ENCODE measurements at regions not wholly inside any gene's neighbourhood (a gene's known extent, or its start where the extent isn't known, plus 50 kb on each side); places are given as distances from the start of the nearest gene placed in this dataset.

DNA sequence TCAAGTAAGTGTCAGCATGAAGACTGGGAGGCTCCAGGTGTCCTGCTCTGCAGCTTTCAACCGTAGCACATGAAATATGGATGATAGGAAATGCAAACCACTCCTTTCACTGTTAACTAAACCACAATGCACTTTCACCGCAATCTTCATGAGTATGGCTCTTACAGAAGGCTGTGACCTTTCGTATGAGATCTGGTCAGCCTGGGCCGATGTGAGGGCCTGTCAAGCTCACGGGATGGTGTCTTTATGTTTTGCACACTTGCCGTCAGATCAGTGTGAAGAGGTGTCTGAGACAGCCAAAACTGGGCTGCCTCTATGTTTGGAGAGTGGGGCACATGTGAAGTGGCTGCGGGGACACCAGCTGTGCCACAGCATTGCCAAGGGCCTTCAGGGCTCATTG is 62.8 kb upstream of the AFF3 start:
- H3K4me3 ChIP-seq (ENCODE audit: control insufficient read depth, low read depth, low read length): no peak overlapping the region
- TF ChIP-seq, protein P1, sequence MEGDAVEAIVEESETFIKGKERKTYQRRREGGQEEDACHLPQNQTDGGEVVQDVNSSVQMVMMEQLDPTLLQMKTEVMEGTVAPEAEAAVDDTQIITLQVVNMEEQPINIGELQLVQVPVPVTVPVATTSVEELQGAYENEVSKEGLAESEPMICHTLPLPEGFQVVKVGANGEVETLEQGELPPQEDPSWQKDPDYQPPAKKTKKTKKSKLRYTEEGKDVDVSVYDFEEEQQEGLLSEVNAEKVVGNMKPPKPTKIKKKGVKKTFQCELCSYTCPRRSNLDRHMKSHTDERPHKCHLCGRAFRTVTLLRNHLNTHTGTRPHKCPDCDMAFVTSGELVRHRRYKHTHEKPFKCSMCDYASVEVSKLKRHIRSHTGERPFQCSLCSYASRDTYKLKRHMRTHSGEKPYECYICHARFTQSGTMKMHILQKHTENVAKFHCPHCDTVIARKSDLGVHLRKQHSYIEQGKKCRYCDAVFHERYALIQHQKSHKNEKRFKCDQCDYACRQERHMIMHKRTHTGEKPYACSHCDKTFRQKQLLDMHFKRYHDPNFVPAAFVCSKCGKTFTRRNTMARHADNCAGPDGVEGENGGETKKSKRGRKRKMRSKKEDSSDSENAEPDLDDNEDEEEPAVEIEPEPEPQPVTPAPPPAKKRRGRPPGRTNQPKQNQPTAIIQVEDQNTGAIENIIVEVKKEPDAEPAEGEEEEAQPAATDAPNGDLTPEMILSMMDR (conservative IDR thresholded peaks at IDR 0.05; ENCODE audit: control insufficient read depth, insufficient read depth, low read depth, low read length): no peak
- DNase-seq (ENCODE audit: low read depth): no peak

DNA sequence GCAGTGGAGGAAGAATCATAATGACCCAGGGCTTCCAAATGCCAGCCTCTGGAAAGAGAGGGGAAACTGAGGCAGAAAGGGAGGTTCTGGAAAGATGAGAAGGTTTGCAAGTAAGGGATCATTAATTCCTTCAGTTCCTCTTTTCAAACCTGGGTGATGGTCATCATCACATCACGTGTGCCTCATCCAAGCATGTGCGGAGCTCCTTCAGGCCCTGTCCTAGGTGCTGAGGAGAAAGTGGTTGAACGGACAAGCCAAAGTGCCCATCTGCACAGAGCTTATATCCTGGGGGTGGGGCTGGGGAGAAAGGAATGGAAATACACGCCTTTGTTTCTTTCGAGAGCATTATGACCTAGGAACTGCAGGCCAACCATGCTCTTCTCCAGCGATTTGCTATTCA is 60.2 kb upstream of the AFF3 start:
- TF ChIP-seq, protein P1 (conservative IDR thresholded peaks at IDR 0.05; ENCODE audit: control insufficient read depth, insufficient read depth, low read depth, low read length): no peak
- no peak for DNase-seq (ENCODE audit: low read depth)
- no peak overlapping the region for H3K4me3 ChIP-seq (ENCODE audit: control insufficient read depth, low read depth, low read length)

DNA sequence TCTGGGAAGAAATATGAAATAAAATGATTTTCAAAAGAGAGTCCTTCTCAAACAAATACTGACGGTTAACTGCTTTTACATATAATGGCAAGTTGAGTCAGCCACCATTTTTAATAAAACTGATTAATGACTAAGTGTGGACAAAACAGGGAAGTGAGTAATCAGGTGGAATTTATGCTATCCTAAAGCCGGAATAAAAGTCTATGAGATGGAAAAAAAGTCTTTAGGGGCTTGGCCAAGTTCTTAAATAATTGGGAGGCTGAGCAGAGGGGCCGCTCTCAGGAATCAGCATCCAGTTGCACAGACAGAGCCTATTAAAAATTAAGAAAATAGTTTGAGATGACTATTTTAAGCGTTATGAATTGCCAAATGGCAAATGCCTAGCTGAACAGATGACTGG is 58.6 kb upstream of the AFF3 start:
- no peak overlapping the region for H3K4me3 ChIP-seq (ENCODE audit: control insufficient read depth, low read depth, low read length)
- TF ChIP-seq, protein P1 (conservative IDR thresholded peaks at IDR 0.05; ENCODE audit: control insufficient read depth, insufficient read depth, low read depth, low read length): no peak
- no peak for DNase-seq (ENCODE audit: low read depth)

DNA sequence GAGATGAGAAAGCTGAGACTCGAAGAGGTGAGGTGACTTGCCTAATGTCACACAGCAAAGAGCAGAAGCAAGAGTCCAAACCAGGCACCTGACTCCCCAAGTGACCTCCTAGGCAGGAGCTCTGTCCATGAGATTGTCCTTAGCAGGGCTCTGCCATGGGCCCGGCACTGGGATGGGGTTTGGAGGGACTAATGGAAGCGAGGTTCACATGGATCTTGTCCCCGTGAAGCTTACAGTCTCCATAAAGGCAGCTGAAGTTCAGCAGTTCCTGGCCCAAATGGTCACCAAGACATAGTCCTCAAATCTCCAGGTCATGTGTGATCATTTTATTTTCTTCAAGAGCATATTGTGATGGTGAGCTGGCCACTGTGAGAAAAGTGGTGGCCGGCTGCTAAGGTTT is 57.0 kb upstream of the AFF3 start:
- TF ChIP-seq, protein P1 (conservative IDR thresholded peaks at IDR 0.05; ENCODE audit: control insufficient read depth, insufficient read depth, low read depth, low read length): no peak
- DNase-seq (ENCODE audit: low read depth): no peak
- H3K4me3 ChIP-seq (ENCODE audit: control insufficient read depth, low read depth, low read length): no peak overlapping the region

DNA sequence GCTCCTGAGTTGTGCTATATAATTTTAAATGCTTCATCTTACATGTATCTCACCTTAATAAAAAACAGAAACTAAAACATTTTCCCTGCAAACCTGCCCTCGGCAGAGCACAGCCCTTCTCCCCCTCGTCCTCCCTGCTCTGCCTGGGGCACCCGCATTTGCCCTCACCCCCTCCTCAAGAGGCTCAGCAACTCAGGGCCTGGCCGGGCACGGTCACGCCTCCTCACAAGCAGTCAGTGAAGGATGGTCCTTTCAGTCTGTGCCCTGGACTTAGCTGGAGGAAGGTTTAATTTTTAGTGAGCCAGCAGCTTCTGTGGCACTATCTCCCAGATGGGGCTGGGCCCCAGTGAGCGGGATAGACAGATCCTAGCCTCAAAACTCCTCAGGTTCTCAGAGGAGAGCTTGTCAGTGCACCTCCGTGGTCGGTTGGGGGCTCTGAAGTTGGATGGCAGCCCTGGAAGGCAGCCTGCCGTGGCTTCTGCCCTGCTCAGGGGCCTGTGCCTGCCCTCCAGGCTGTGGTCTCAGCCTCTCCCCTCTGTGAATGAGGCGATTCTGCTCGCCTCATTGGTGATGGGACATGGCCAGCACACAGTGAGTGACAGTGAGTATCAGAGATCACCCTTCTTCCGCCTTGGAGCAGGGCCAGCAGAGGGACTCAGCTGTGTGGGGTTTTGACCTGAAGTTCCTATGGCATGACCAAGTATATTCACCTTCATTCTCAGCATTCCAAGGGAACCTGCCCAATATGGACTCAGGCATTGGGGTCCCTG is 56.3 kb upstream of the AFF3 start:
- H3K4me3 ChIP-seq (ENCODE audit: control insufficient read depth, low read depth, low read length): no peak overlapping the region
- no peak for DNase-seq (ENCODE audit: low read depth)
- TF ChIP-seq, protein P1 (conservative IDR thresholded peaks at IDR 0.05; ENCODE audit: control insufficient read depth, insufficient read depth, low read depth, low read length): no peak

DNA sequence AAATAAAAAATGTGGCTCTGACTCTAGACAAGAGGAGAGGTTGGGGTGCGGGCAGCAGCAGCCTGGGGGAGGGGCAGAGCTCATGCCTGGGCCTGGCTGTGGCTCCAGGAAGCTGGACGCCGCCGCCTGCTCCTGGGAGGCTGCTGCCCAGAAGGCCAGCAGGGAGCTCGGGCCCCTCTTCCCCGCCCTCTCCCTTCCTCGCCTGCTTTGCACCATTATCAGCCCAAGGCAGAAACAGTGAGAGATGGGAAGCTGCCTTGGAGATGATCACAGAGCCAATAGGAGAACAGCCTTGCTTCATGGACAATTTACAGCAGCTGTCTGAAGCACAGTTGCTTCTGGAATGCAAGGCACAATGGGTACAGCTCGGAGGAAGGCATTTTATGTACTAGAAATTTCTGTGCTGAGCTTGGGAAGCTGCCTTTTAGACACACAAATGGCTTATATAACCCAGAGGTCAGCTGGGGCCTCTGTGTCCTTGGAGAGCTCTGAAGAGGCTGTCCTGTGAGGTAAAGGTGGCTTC is 55.3 kb upstream of the AFF3 start:
- TF ChIP-seq, protein P1 (conservative IDR thresholded peaks at IDR 0.05; ENCODE audit: control insufficient read depth, insufficient read depth, low read depth, low read length): no peak
- no peak overlapping the region for H3K4me3 ChIP-seq (ENCODE audit: control insufficient read depth, low read depth, low read length)
- DNase-seq (ENCODE audit: low read depth): no peak

Data from fibroblast of mammary gland (primary cell).